HCT116 (cell line): ENCODE measurements at regions not wholly inside any gene's neighbourhood (a gene's known extent, or its start where the extent isn't known, plus 50 kb on each side); places are given as distances from the start of the nearest gene placed in this dataset.
"Not testable (repeated sequence)": the region's sequence is repeated elsewhere in the genome, so short reads cannot be mapped to it uniquely, and the experiment has no call there.

ENCODE experiments used
- ATAC-seq: fragments of 200-7000 bp; cut with Tn5 transposase; 2 replicates; pipeline ENCODE4 v1.9.1; 2020; ENCODE audit warnings: mild to moderate bottlenecking, moderate library complexity
- BruUV-seq: library from RNA; stranded (reverse); fragments of 400-500 nt; replicated peaks from 2 replicates; lab custom pipeline; 2021; lab: Mats Ljungman, UMichigan
- CTCF ChIA-PET: fragments of 300-600 bp; sonication (Branson Sonifier 250); formaldehyde crosslinking; loops from one replicate; lab custom pipeline; 2021; ENCODE audit warnings: antibody characterized with exemption; lab: Charles Lee
- POLR2A ChIA-PET: fragments of 300-600, 350-600 bp; sonication (Branson Sonifier 250); formaldehyde crosslinking; loops from one replicate; lab custom pipeline; 2021; ENCODE audit warnings: antibody characterized with exemption; lab: Charles Lee
- RAD21 ChIA-PET, 2 experiments: fragments of 300-600 bp; sonication (Branson Sonifier 250); formaldehyde crosslinking; loops; one replicate each; lab custom pipeline; 2023; ENCODE audit warnings: low total read pairs in 2 of 2; ENCODE audit not compliant: uncharacterized antibody in 2 of 2, unreplicated experiment in 2 of 2, low non-redundant PET in 1 of 2; lab: Charles Lee
- DNase-seq: peaks from one replicate; pipeline ENCODE4 v3.0.0-alpha.2; 2010; ENCODE audit warnings: low read depth, low spot score
- H2AFZ ChIP-seq: fragments of 200-600 bp; shearing (Covaris generic), sonication (generic); 2 replicates; pipeline ENCODE4 v1.6.1; 2017; ENCODE audit warnings: low read depth, mixed run types, mixed read lengths, antibody characterized with exemption, low read length; ENCODE audit not compliant: poor library complexity, severe bottlenecking
- H3K27ac ChIP-seq: 2 replicates; pipeline ENCODE4 v1.5.1; 2012; ENCODE audit warnings: low read depth, low read length
- H3K27me3 ChIP-seq: fragments of 200-600 bp; sonication (generic); 2 replicates; pipeline ENCODE4 v1.6.1; 2016; ENCODE audit warnings: mixed run types, low read length, mixed read lengths; ENCODE audit not compliant: insufficient read depth
- H3K36me3 ChIP-seq, 2 experiments: fragments of 200-500 bp in 1 of 2; fragments of 200-600 bp in 1 of 2; sonication (Bioruptor generic) in 1 of 2; sonication (generic) in 1 of 2; 2 replicates each; pipeline versions ENCODE4 v1.5.1 to v1.6.1; 2014 to 2016; ENCODE audit warnings: low read length in 2 of 2, inconsistent platforms in 1 of 2, mixed read lengths in 1 of 2, mixed run types in 1 of 2; ENCODE audit not compliant: insufficient read depth in 2 of 2, control insufficient read depth in 1 of 2
- H3K4me1 ChIP-seq, 2 experiments: fragments of 200-600 bp in 1 of 2; sonication (generic) in 1 of 2; 2 replicates each; pipeline versions ENCODE4 v1.5.1 to v1.6.1; 2012 to 2017; ENCODE audit warnings: low read length in 2 of 2, inconsistent platforms in 1 of 2, mild to moderate bottlenecking in 1 of 2, mixed read lengths in 1 of 2, mixed run types in 1 of 2, moderate library complexity in 1 of 2; ENCODE audit not compliant: insufficient read depth in 2 of 2, control insufficient read depth in 1 of 2
- H3K4me2 ChIP-seq: fragments of 200-600 bp; sonication (generic); 2 replicates; pipeline ENCODE4 v1.6.1; 2017; ENCODE audit warnings: mixed run types, low read length, mixed read lengths
- H3K4me3 ChIP-seq, 2 experiments: fragments of 200-600 bp in 1 of 2; sonication (generic) in 1 of 2; replicated peaks in 1 of 2; 2 replicates each; pipeline ENCODE4 v1.5.1; 2011 to 2016; ENCODE audit warnings: low read length in 2 of 2, control low read depth in 1 of 2, low read depth in 1 of 2, mild to moderate bottlenecking in 1 of 2, mixed read lengths in 1 of 2, mixed run types in 1 of 2
- H3K79me2 ChIP-seq: fragments of 200-600 bp; sonication (generic); 2 replicates; pipeline ENCODE4 v1.6.1; 2017; ENCODE audit warnings: mild to moderate bottlenecking, mixed run types, low read length, moderate library complexity, mixed read lengths; ENCODE audit not compliant: insufficient read depth
- H3K9ac ChIP-seq: fragments of 200-600 bp; sonication (generic); 2 replicates; pipeline ENCODE4 v1.6.1; 2016; ENCODE audit warnings: low read length, mixed read lengths
- H3K9me2 ChIP-seq: fragments of 200-600 bp; sonication (generic), shearing (Covaris generic); 2 replicates; pipeline ENCODE4 v1.6.1; 2017; ENCODE audit warnings: mixed run types, mild to moderate bottlenecking, moderate library complexity; ENCODE audit not compliant: insufficient read depth
- H3K9me3 ChIP-seq, 2 experiments: fragments of 200-500 bp in 1 of 2; fragments of 200-600 bp in 1 of 2; sonication (Bioruptor generic) in 1 of 2; sonication (generic) in 1 of 2; 2 replicates each; pipeline ENCODE4 v1.6.1; 2014 to 2017; ENCODE audit warnings: low read length in 2 of 2, mixed read lengths in 2 of 2, inconsistent platforms in 1 of 2, low read depth in 1 of 2, mild to moderate bottlenecking in 1 of 2, mixed run types in 1 of 2, moderate library complexity in 1 of 2; ENCODE audit not compliant: control insufficient read depth in 1 of 2, insufficient read depth in 1 of 2
- H4K20me1 ChIP-seq: fragments of 200-600 bp; sonication (generic), shearing (Covaris generic); 2 replicates; pipeline ENCODE4 v1.6.1; 2017; ENCODE audit warnings: mixed run types, mild to moderate bottlenecking, moderate library complexity; ENCODE audit not compliant: insufficient read depth
- CEBPB ChIP-seq: IDR thresholded peaks from 2 replicates; pipeline ENCODE4 v1.6.1; 2012; ENCODE audit warnings: low read depth
- POLR2A ChIP-seq: IDR thresholded peaks from 2 replicates; pipeline ENCODE4 v1.7.0; 2011; ENCODE audit warnings: borderline replicate concordance; ENCODE audit not compliant: insufficient read depth, insufficient read length; ENCODE audit errors: extremely low read depth
- SIN3A ChIP-seq: IDR thresholded peaks from 2 replicates; pipeline ENCODE4 v1.6.1; 2012; ENCODE audit warnings: low read depth
- ZNF274 ChIP-seq: fragments of 200-500 bp; sonication (Bioruptor generic); IDR thresholded peaks from 2 replicates; pipeline ENCODE4 v1.6.1; 2014; ENCODE audit warnings: mild to moderate bottlenecking, low read depth, low read length, inconsistent platforms
- intact Hi-C: fragments of 100-400 bp; cut with micrococcal nuclease; formaldehyde crosslinking; loops from 2 replicates; pipeline ENCODE4 v1.10.0; 2022
- TF ChIP-seq, protein P1 (sequence below): IDR thresholded peaks from 2 replicates; pipeline ENCODE4 v1.6.1; 2011; ENCODE audit warnings: mild to moderate bottlenecking, low read length, moderate library complexity; ENCODE audit not compliant: insufficient replicate concordance; ENCODE audit errors: extremely low read depth

GRCh38 chr9:78994471-78994870 lies 577.3 kb upstream of the TLE4 start:
- no peak for DNase-seq
- ChIA-PET POLR2A (no interaction called here), CTCF (no interaction called here), RAD21 (no interaction called here)
- Histone ChIP-seq H3K27me3 (no peaks in the 10 kb centered on the region), H3K4me2 (no peak overlapping the region), H2AFZ (no peak overlapping the region), H3K79me2 (no peaks in the 10 kb centered on the region), H3K36me3 (no peaks in the 10 kb centered on the region), H3K4me3 (no peak overlapping the region), H3K4me1 (no peaks in the 10 kb centered on the region), H4K20me1 (no peaks in the 10 kb centered on the region), H3K9me2 (no peaks in the 10 kb centered on the region), H3K27ac (no peak overlapping the region), H3K9ac (no peak overlapping the region), H3K9me3 (no peaks in the 10 kb centered on the region)
- BruUV-seq, result no TSS peak
- intact Hi-C loops, result no loop called here
- TF ChIP-seq, protein P1, sequence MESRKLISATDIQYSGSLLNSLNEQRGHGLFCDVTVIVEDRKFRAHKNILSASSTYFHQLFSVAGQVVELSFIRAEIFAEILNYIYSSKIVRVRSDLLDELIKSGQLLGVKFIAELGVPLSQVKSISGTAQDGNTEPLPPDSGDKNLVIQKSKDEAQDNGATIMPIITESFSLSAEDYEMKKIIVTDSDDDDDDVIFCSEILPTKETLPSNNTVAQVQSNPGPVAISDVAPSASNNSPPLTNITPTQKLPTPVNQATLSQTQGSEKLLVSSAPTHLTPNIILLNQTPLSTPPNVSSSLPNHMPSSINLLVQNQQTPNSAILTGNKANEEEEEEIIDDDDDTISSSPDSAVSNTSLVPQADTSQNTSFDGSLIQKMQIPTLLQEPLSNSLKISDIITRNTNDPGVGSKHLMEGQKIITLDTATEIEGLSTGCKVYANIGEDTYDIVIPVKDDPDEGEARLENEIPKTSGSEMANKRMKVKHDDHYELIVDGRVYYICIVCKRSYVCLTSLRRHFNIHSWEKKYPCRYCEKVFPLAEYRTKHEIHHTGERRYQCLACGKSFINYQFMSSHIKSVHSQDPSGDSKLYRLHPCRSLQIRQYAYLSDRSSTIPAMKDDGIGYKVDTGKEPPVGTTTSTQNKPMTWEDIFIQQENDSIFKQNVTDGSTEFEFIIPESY, result no peak
- TF ChIP-seq SIN3A (no peak), POLR2A (no peak), ZNF274 (no peak), CEBPB (no peak)
- ATAC-seq, result no peak

GRCh38 chr9:78994974-78995373 lies 576.8 kb upstream of the TLE4 start:
- CTCF ChIA-PET, H3K9me3 ChIP-seq, H3K4me1 ChIP-seq, H3K4me2 ChIP-seq, H3K36me3 ChIP-seq, H4K20me1 ChIP-seq, H3K9ac ChIP-seq, intact Hi-C loops, H3K27ac ChIP-seq, RAD21 ChIA-PET, H3K79me2 ChIP-seq, H3K4me3 ChIP-seq, DNase-seq, BruUV-seq, POLR2A ChIA-PET, ATAC-seq, H3K27me3 ChIP-seq, H3K9me2 ChIP-seq, H2AFZ ChIP-seq: not testable (repeated sequence)
